Loucy (cell line): ENCODE measurements at regions not wholly inside any gene's neighbourhood (a gene's known extent, or its start where the extent isn't known, plus 50 kb on each side); places are given as distances from the start of the nearest gene placed in this dataset.

ENCODE experiments used
- H2AFZ ChIP-seq: fragments of 200-600 bp; sonication (generic); 2 replicates; pipeline ENCODE4 v1.6.0; 2016; ENCODE audit warnings: antibody characterized with exemption, mild to moderate bottlenecking, low read length, moderate library complexity
- H3F3A ChIP-seq: fragments of 200-600 bp; 2 replicates; pipeline ENCODE4 v1.6.0; 2016; ENCODE audit warnings: antibody characterized with exemption, low read depth, mild to moderate bottlenecking
- H3K27me3 ChIP-seq: fragments of 200-600 bp; sonication (generic); 2 replicates; pipeline ENCODE4 v1.6.1; 2014; ENCODE audit warnings: low read length, mild to moderate bottlenecking; ENCODE audit not compliant: insufficient read depth, poor library complexity, severe bottlenecking
- H3K36me3 ChIP-seq: fragments of 200-600 bp; sonication (generic); 2 replicates; pipeline ENCODE4 v1.6.1; 2016; ENCODE audit warnings: low read length; ENCODE audit not compliant: insufficient read depth
- H3K4me1 ChIP-seq: fragments of 200-600 bp; sonication (generic); 2 replicates; pipeline ENCODE4 v1.5.1; 2014; ENCODE audit warnings: low read length, mild to moderate bottlenecking; ENCODE audit not compliant: insufficient read depth, poor library complexity, severe bottlenecking
- H3K4me2 ChIP-seq: fragments of 200-600 bp; sonication (generic); 2 replicates; pipeline ENCODE4 v1.6.0; 2014; ENCODE audit warnings: antibody characterized with exemption, low read length, low read depth, mild to moderate bottlenecking; ENCODE audit not compliant: poor library complexity, severe bottlenecking
- H3K4me3 ChIP-seq: fragments of 200-600 bp; sonication (generic); 2 replicates; pipeline ENCODE4 v1.5.1; 2014; ENCODE audit warnings: low read length, mild to moderate bottlenecking, mixed read lengths; ENCODE audit not compliant: poor library complexity, severe bottlenecking
- H3K79me2 ChIP-seq: fragments of 200-600 bp; sonication (generic); 2 replicates; pipeline ENCODE4 v1.6.1; 2014; ENCODE audit warnings: low read length; ENCODE audit not compliant: insufficient read depth
- H3K9ac ChIP-seq: fragments of 200-600 bp; sonication (generic); 2 replicates; pipeline ENCODE4 v1.6.0; 2014; ENCODE audit warnings: mild to moderate bottlenecking, low read depth, low read length, moderate library complexity; ENCODE audit not compliant: poor library complexity, severe bottlenecking
- H3K9me2 ChIP-seq: fragments of 200-600 bp; sonication (generic); replicated peaks from 2 replicates; pipeline ENCODE4 v1.6.1; 2016; ENCODE audit warnings: low read depth, low read length, mixed read lengths
- H3K9me3 ChIP-seq: fragments of 200-600 bp; sonication (generic); 2 replicates; pipeline ENCODE4 v1.6.1; 2014; ENCODE audit warnings: mild to moderate bottlenecking, antibody characterized with exemption, low read length, low read depth; ENCODE audit not compliant: insufficient read depth
- H4K20me1 ChIP-seq: fragments of 200-600 bp; sonication (generic); 2 replicates; pipeline ENCODE4 v1.6.0; 2014; ENCODE audit warnings: antibody characterized with exemption, low read length, mild to moderate bottlenecking; ENCODE audit not compliant: insufficient read depth, poor library complexity, severe bottlenecking
- EZH2phosphoT487 ChIP-seq: fragments of 200-600 bp; IDR thresholded peaks from 2 replicates; pipeline ENCODE4 v1.6.1; 2018; ENCODE audit warnings: antibody characterized with exemption, mild to moderate bottlenecking, moderate library complexity, borderline replicate concordance
- TF ChIP-seq, protein P1 (sequence below): fragments of 200-600 bp; sonication (generic); conservative IDR thresholded peaks from 2 replicates; pipeline ENCODE4 v1.5.1; 2014; ENCODE audit warnings: mild to moderate bottlenecking, antibody characterized with exemption, low read length

GRCh38 chr22:34017205-34017604, 96.9 kb upstream of the LARGE1 start:
- Histone ChIP-seq H3K27me3 (no peaks in the 10 kb centered on the region), H4K20me1 (no peaks in the 10 kb centered on the region), H3K36me3 (no peaks in the 10 kb centered on the region), H3K9ac (no peak overlapping the region), H3F3A (no peaks in the 10 kb centered on the region), H2AFZ (no peak overlapping the region), H3K4me2 (no peak overlapping the region), H3K4me3 (no peak overlapping the region), H3K79me2 (no peaks in the 10 kb centered on the region), H3K9me2 (no peaks in the 10 kb centered on the region), H3K9me3 (peaks cover 3% of the 10 kb centered on the region; the same call in 1 of the 2 replicates), H3K4me1 (no peaks in the 10 kb centered on the region)
- TF ChIP-seq, protein P1, sequence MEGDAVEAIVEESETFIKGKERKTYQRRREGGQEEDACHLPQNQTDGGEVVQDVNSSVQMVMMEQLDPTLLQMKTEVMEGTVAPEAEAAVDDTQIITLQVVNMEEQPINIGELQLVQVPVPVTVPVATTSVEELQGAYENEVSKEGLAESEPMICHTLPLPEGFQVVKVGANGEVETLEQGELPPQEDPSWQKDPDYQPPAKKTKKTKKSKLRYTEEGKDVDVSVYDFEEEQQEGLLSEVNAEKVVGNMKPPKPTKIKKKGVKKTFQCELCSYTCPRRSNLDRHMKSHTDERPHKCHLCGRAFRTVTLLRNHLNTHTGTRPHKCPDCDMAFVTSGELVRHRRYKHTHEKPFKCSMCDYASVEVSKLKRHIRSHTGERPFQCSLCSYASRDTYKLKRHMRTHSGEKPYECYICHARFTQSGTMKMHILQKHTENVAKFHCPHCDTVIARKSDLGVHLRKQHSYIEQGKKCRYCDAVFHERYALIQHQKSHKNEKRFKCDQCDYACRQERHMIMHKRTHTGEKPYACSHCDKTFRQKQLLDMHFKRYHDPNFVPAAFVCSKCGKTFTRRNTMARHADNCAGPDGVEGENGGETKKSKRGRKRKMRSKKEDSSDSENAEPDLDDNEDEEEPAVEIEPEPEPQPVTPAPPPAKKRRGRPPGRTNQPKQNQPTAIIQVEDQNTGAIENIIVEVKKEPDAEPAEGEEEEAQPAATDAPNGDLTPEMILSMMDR = no peak
- TF ChIP-seq EZH2phosphoT487 = no peak

DNA sequence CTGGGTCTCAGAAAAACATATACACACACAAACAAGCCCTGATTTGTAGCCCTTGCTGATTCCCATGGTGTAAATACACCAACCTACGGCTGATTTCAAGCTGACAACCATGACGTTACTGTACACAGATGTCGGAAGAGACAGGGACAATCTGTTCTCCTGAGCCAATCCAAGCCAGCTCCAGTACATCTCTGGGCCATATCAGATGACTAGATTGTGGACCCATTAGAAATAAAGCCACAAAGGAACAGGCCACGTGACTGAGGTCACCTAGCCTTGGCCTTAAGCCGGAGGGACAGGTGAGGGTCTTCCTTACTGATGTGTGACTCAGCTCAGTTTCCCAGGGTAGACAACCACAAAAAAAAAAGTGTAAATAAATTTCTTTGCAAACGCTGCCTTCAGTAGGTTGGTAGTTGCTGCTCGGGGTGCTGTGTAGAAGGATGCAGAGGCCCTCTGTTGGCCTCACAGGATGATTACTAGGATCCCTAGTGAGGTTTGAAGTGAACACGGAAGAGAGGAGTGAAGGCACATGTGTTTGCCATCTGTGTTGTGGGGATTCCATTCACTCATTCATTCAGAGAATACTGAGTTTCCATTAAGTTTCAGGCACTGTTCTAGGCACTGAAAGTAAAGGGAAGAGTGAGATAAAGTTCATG, 99.0 kb upstream of the LARGE1 start:
- H3K79me2 ChIP-seq = no peaks in the 10 kb centered on the region
- H2AFZ ChIP-seq = no peak overlapping the region
- H3K4me3 ChIP-seq = no peak overlapping the region
- no peaks in the 10 kb centered on the region for H3K4me1 ChIP-seq
- H3K4me2 ChIP-seq = no peak overlapping the region
- no peaks in the 10 kb centered on the region for H4K20me1 ChIP-seq
- H3K9me3 ChIP-seq = peaks cover 3% of the 10 kb centered on the region; the same call in 1 of the 2 replicates
- no peaks in the 10 kb centered on the region for H3K36me3 ChIP-seq
- no peak for TF ChIP-seq EZH2phosphoT487
- TF ChIP-seq, protein P1 = no peak
- no peaks in the 10 kb centered on the region for H3F3A ChIP-seq
- H3K27me3 ChIP-seq = no peaks in the 10 kb centered on the region
- no peak overlapping the region for H3K9ac ChIP-seq
- no peaks in the 10 kb centered on the region for H3K9me2 ChIP-seq

GRCh38 chr22:34035209-34035608, 114.9 kb upstream of the LARGE1 start:
- H3K9me2 ChIP-seq = no peaks in the 10 kb centered on the region
- no peaks in the 10 kb centered on the region for H3K27me3 ChIP-seq
- H3K9me3 ChIP-seq = peaks cover 8% of the 10 kb centered on the region; the same call in 1 of the 2 replicates
- no peaks in the 10 kb centered on the region for H3F3A ChIP-seq
- H3K36me3 ChIP-seq = no peaks in the 10 kb centered on the region
- H3K4me1 ChIP-seq = no peaks in the 10 kb centered on the region
- no peaks in the 10 kb centered on the region for H3K79me2 ChIP-seq
- H2AFZ ChIP-seq = no peak overlapping the region
- H3K4me3 ChIP-seq = no peak overlapping the region
- no peak overlapping the region for H3K4me2 ChIP-seq
- no peaks in the 10 kb centered on the region for H4K20me1 ChIP-seq
- no peak for TF ChIP-seq EZH2phosphoT487
- TF ChIP-seq, protein P1 = no peak
- no peak overlapping the region for H3K9ac ChIP-seq
